Hepatocyte (in vitro differentiated cells): ENCODE measurements at regions not wholly inside any gene's neighbourhood (a gene's known extent, or its start where the extent isn't known, plus 50 kb on each side); places are given as distances from the start of the nearest gene placed in this dataset.

Experiments
- DNase-seq: peaks from one replicate; pipeline ENCODE4 v3.0.0-alpha.2; 2016; ENCODE audit warnings: low spot score
- H2AFZ ChIP-seq: fragments of 200-600 bp; sonication (generic); 2 replicates; pipeline ENCODE4 v1.6.0; 2016; ENCODE audit warnings: antibody characterized with exemption, mild to moderate bottlenecking
- H3K27ac ChIP-seq: fragments of 200-600 bp; sonication (generic); 2 replicates; pipeline ENCODE4 v1.5.1; 2016; ENCODE audit warnings: mild to moderate bottlenecking
- H3K27me3 ChIP-seq: fragments of 200-600 bp; sonication (generic); 2 replicates; pipeline ENCODE4 v1.6.1; 2016
- H3K36me3 ChIP-seq: fragments of 200-600 bp; sonication (generic); replicated peaks from 2 replicates; pipeline ENCODE4 v1.5.1; 2016; ENCODE audit warnings: low read depth; ENCODE audit not compliant: insufficient read depth
- H3K4me1 ChIP-seq: fragments of 200-600 bp; sonication (generic); 2 replicates; pipeline ENCODE4 v1.5.1; 2016; ENCODE audit warnings: mild to moderate bottlenecking, moderate library complexity; ENCODE audit not compliant: insufficient read depth
- H3K4me2 ChIP-seq: fragments of 200-600 bp; sonication (generic); 2 replicates; pipeline ENCODE4 v1.6.0; 2016
- H3K4me3 ChIP-seq: fragments of 200-600 bp; sonication (generic); 2 replicates; pipeline ENCODE4 v1.5.1; 2016; ENCODE audit warnings: mild to moderate bottlenecking
- H3K79me2 ChIP-seq: fragments of 200-600 bp; sonication (generic); 2 replicates; pipeline ENCODE4 v1.6.0; 2017; ENCODE audit warnings: mild to moderate bottlenecking
- H3K9me2 ChIP-seq: fragments of 200-600 bp; sonication (generic); replicated peaks from 2 replicates; pipeline ENCODE4 v1.6.0; 2017; ENCODE audit warnings: mild to moderate bottlenecking; ENCODE audit not compliant: insufficient read depth
- H3K9me3 ChIP-seq: fragments of 200-600 bp; sonication (generic); 2 replicates; pipeline ENCODE4 v1.5.1; 2016; ENCODE audit warnings: low read depth, mild to moderate bottlenecking
- H4K20me1 ChIP-seq: fragments of 200-600 bp; sonication (generic); 2 replicates; pipeline ENCODE4 v1.6.0; 2016; ENCODE audit warnings: mild to moderate bottlenecking; ENCODE audit not compliant: insufficient read depth, poor library complexity, severe bottlenecking
- CTCF ChIP-seq: fragments of 200-600 bp; sonication (generic); IDR thresholded peaks from 2 replicates; pipeline ENCODE4 v1.5.1; 2016; ENCODE audit warnings: antibody characterized with exemption, mild to moderate bottlenecking; ENCODE audit not compliant: poor library complexity
- EZH2 ChIP-seq: fragments of 200-600 bp; sonication (generic); IDR thresholded peaks from 2 replicates; pipeline ENCODE4 v1.6.1; 2016; ENCODE audit warnings: antibody characterized with exemption, mild to moderate bottlenecking, borderline replicate concordance
- EZH2phosphoT487 ChIP-seq: fragments of 200-600 bp; sonication (generic); IDR thresholded peaks from one replicate; pipeline ENCODE4 v1.6.1; 2018; ENCODE audit warnings: antibody characterized with exemption, mild to moderate bottlenecking, low read depth, moderate library complexity; ENCODE audit not compliant: unreplicated experiment, severe bottlenecking
- WGBS: methylation state at CpG from one replicate; pipeline ENCODE4 v1.1.6; 2016; ENCODE audit warnings: low lambda C conversion rate; ENCODE audit errors: missing lambda C conversion rate; 5-methylcytosine and 5-hydroxymethylcytosine counted together

- no peaks in the 10 kb centered on the region for H3K79me2 ChIP-seq
- H3K4me3 ChIP-seq: no peak overlapping the region
- H3K9me2 ChIP-seq: no peaks in the 10 kb centered on the region
- H4K20me1 ChIP-seq: no peaks in the 10 kb centered on the region
- no peak overlapping the region for H3K27ac ChIP-seq
- no peaks in the 10 kb centered on the region for H3K9me3 ChIP-seq
- H2AFZ ChIP-seq: no peak overlapping the region
- H3K4me1 ChIP-seq: no peaks in the 10 kb centered on the region
- no peak overlapping the region for H3K4me2 ChIP-seq
- TF ChIP-seq EZH2: no peak
- no peak for TF ChIP-seq EZH2phosphoT487
- no peak for TF ChIP-seq CTCF
- H3K27me3 ChIP-seq: no peaks in the 10 kb centered on the region
- peak; percentile 14 for DNase-seq
- WGBS: 31% methylated on average over 13 of the region's 13 CpGs
- H3K36me3 ChIP-seq: no peaks in the 10 kb centered on the region
Measured at GRCh38 chr18:59787998-59788790, 91.0 kb upstream of the CCBE1 start.

GRCh38 chr18:59784694-59785093 lies 87.5 kb upstream of the CCBE1 start:
- no peak overlapping the region for H2AFZ ChIP-seq
- no peak for TF ChIP-seq EZH2phosphoT487
- no peak for TF ChIP-seq EZH2
- TF ChIP-seq CTCF: no peak
- 55% methylated on average over 3 of the region's 3 CpGs for WGBS
- no peaks in the 10 kb centered on the region for H3K36me3 ChIP-seq
- H3K4me1 ChIP-seq: peaks cover 5% of the 10 kb centered on the region
- no peak overlapping the region for H3K4me2 ChIP-seq
- H3K79me2 ChIP-seq: no peaks in the 10 kb centered on the region
- DNase-seq: no peak
- H3K9me3 ChIP-seq: no peaks in the 10 kb centered on the region
- H4K20me1 ChIP-seq: no peaks in the 10 kb centered on the region
- no peak overlapping the region for H3K27ac ChIP-seq
- no peaks in the 10 kb centered on the region for H3K9me2 ChIP-seq
- H3K4me3 ChIP-seq: no peak overlapping the region
- H3K27me3 ChIP-seq: no peaks in the 10 kb centered on the region

GRCh38 chr18:59783138-59783537 lies 85.9 kb upstream of the CCBE1 start:
- 34% methylated on average over 5 of the region's 5 CpGs for WGBS
- Histone ChIP-seq H3K79me2 (no peaks in the 10 kb centered on the region), H3K4me1 (peaks cover 5% of the 10 kb centered on the region), H4K20me1 (no peaks in the 10 kb centered on the region), H3K27me3 (no peaks in the 10 kb centered on the region), H3K9me2 (no peaks in the 10 kb centered on the region), H3K27ac (no peak overlapping the region), H3K36me3 (no peaks in the 10 kb centered on the region), H3K4me2 (no peak overlapping the region), H2AFZ (no peak overlapping the region), H3K4me3 (no peak overlapping the region), H3K9me3 (no peaks in the 10 kb centered on the region)
- peak; percentile 64 for DNase-seq
- TF ChIP-seq CTCF (peak; percentile 70), EZH2phosphoT487 (no peak)
